Endodermal cell (in vitro differentiated cells): ENCODE measurements at regions not wholly inside any gene's neighbourhood (a gene's known extent, or its start where the extent isn't known, plus 50 kb on each side); places are given as distances from the start of the nearest gene placed in this dataset.
A peak's percentile ranks its signal among the peaks of the same experiment; 100 is the strongest.

Experiments
- DNase-seq: peaks from one replicate; pipeline ENCODE4 v3.0.0-alpha.2; 2017
- H3K27ac ChIP-seq: 2 replicates; pipeline ENCODE4 v1.5.1; 2013; ENCODE audit warnings: mild to moderate bottlenecking, low read depth, low read length, moderate library complexity
- H3K27me3 ChIP-seq: 2 replicates; pipeline ENCODE4 v1.6.1; 2013; ENCODE audit warnings: mild to moderate bottlenecking, low read length, moderate library complexity; ENCODE audit not compliant: insufficient read depth, control insufficient read depth, poor library complexity, severe bottlenecking
- H3K36me3 ChIP-seq: 2 replicates; pipeline ENCODE4 v1.7.0; 2013; ENCODE audit warnings: mild to moderate bottlenecking, low read length, moderate library complexity; ENCODE audit not compliant: control insufficient read depth, insufficient read depth
- H3K4me1 ChIP-seq: one replicate; pipeline ENCODE4 v1.7.0; 2013; ENCODE audit warnings: low read length; ENCODE audit not compliant: control insufficient read depth, insufficient read depth
- H3K4me3 ChIP-seq: 2 replicates; pipeline ENCODE4 v1.5.1; 2013; ENCODE audit warnings: mild to moderate bottlenecking, low read length, moderate library complexity
- H3K9ac ChIP-seq: 2 replicates; pipeline ENCODE4 v1.6.1; 2013; ENCODE audit warnings: mild to moderate bottlenecking, low read length, moderate library complexity; ENCODE audit not compliant: poor library complexity, severe bottlenecking; ENCODE audit errors: extremely low read depth
- H3K9me3 ChIP-seq: 2 replicates; pipeline ENCODE4 v1.6.1; 2013; ENCODE audit warnings: mild to moderate bottlenecking, low read length, moderate library complexity; ENCODE audit not compliant: control insufficient read depth
- H3K27ac Mint-ChIP-seq: 2 replicates; pipeline ENCODE4 v1.8.0; 2020; ENCODE audit warnings: mixed read lengths
- H3K27me3 Mint-ChIP-seq: 2 replicates; pipeline ENCODE4 v1.8.0; 2021; ENCODE audit warnings: mild to moderate bottlenecking, mixed read lengths; ENCODE audit not compliant: insufficient read depth
- H3K36me3 Mint-ChIP-seq: 2 replicates; pipeline ENCODE4 v1.8.0; 2020; ENCODE audit warnings: low read depth, mixed read lengths
- H3K4me1 Mint-ChIP-seq: 2 replicates; pipeline ENCODE4 v1.8.0; 2020; ENCODE audit warnings: mixed read lengths
- H3K4me3 Mint-ChIP-seq: 2 replicates; pipeline ENCODE4 v1.8.0; 2020; ENCODE audit warnings: mild to moderate bottlenecking, moderate library complexity, mixed read lengths
- H3K9me3 Mint-ChIP-seq: 2 replicates; pipeline ENCODE4 v1.8.0; 2020; ENCODE audit warnings: mild to moderate bottlenecking, mixed read lengths
- WGBS, 2 experiments: methylation state at CpG; one replicate each; pipeline versions ENCODE4 v1.1.5 to v1.1.7; 2013; ENCODE audit warnings: missing lambda C conversion rate in 2 of 2, mixed read lengths in 1 of 2; ENCODE audit not compliant: insufficient coverage in 1 of 2, insufficient read length in 1 of 2; 5-methylcytosine and 5-hydroxymethylcytosine counted together
- TF ChIP-seq, protein P1 (sequence below): fragments of 200-600 bp; sonication (generic); conservative IDR thresholded peaks from 2 replicates; pipeline ENCODE4 v1.5.0; 2021; ENCODE audit warnings: antibody characterized with exemption, mild to moderate bottlenecking

DNA sequence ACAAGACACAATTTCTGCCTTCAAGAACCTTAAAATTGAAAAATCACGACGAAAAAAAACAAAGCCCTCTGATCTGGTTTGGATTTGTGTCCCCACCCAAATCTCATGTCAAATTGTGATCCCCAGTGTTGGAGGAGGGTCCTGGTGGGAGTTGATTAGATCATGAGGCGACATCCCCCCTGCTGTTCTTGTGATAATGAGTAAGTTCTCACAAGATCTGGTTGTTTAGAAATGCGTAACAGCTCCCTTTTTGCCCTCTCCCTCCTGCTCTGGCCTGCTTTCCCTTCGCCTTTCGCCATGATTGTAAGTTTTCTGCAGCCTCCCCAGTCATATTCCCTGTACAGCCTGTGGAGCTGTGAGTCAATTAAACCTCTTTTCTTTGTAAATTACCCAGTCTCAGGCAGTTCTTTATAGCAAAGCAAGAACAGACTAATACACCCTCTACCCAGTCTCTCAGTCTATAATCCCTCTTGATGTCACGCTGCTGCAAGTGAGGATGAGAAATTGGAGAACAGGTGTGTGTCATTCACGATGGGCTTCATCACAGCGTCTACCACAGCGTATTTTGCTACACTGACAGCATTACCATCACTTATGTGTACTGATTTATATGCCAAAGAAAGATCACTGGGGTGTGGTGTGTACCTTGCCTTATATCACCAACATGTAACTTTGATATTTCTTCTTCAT lies 330.7 kb downstream of the MTX2 start:
- WGBS, 2 experiments = 81% methylated on average over 7 to 10 of the region's 10 CpGs
- Mint-ChIP-seq H3K27me3 (no peaks in the 10 kb centered on the region), H3K27ac (no peak overlapping the region), H3K36me3 (no peaks in the 10 kb centered on the region), H3K4me1 (peaks cover 8% of the 10 kb centered on the region), H3K9me3 (no peaks in the 10 kb centered on the region), H3K4me3 (no peak overlapping the region)
- DNase-seq = peak; percentile 60
- TF ChIP-seq, protein P1, sequence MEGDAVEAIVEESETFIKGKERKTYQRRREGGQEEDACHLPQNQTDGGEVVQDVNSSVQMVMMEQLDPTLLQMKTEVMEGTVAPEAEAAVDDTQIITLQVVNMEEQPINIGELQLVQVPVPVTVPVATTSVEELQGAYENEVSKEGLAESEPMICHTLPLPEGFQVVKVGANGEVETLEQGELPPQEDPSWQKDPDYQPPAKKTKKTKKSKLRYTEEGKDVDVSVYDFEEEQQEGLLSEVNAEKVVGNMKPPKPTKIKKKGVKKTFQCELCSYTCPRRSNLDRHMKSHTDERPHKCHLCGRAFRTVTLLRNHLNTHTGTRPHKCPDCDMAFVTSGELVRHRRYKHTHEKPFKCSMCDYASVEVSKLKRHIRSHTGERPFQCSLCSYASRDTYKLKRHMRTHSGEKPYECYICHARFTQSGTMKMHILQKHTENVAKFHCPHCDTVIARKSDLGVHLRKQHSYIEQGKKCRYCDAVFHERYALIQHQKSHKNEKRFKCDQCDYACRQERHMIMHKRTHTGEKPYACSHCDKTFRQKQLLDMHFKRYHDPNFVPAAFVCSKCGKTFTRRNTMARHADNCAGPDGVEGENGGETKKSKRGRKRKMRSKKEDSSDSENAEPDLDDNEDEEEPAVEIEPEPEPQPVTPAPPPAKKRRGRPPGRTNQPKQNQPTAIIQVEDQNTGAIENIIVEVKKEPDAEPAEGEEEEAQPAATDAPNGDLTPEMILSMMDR = no peak
- Histone ChIP-seq H3K27me3 (no peaks in the 10 kb centered on the region), H3K9me3 (no peaks in the 10 kb centered on the region), H3K4me3 (no peak overlapping the region), H3K4me1 (no peaks in the 10 kb centered on the region), H3K9ac (no peak overlapping the region), H3K27ac (no peak overlapping the region), H3K36me3 (no peaks in the 10 kb centered on the region)

- peaks cover under 1% of the 10 kb centered on the region for H3K27me3 Mint-ChIP-seq
- H3K27ac Mint-ChIP-seq = no peak overlapping the region
- 87 to 92% methylated on average over 2 of the region's 2 CpGs for WGBS, 2 experiments
- H3K27me3 ChIP-seq = no peaks in the 10 kb centered on the region
- no peaks in the 10 kb centered on the region for H3K36me3 Mint-ChIP-seq
- H3K4me3 ChIP-seq = no peak overlapping the region
- H3K4me1 Mint-ChIP-seq = peaks cover 8% of the 10 kb centered on the region
- no peak overlapping the region for H3K9ac ChIP-seq
- H3K9me3 Mint-ChIP-seq = no peaks in the 10 kb centered on the region
- no peaks in the 10 kb centered on the region for H3K36me3 ChIP-seq
- no peak overlapping the region for H3K27ac ChIP-seq
- DNase-seq = no peak
- H3K4me1 ChIP-seq = no peaks in the 10 kb centered on the region
- H3K4me3 Mint-ChIP-seq = no peak overlapping the region
- TF ChIP-seq, protein P1 = no peak
- H3K9me3 ChIP-seq = no peaks in the 10 kb centered on the region
Measured at GRCh38 chr2:176601066-176601465, 331.8 kb downstream of the MTX2 start.

GRCh38 chr2:176612036-176612435 lies 342.8 kb downstream of the MTX2 start:
- no peaks in the 10 kb centered on the region for H3K4me1 Mint-ChIP-seq
- TF ChIP-seq, protein P1 = no peak

More at GRCh38 chr2:176612036-176612435, 342.8 kb downstream of the MTX2 start:
- H3K27ac ChIP-seq = no peak overlapping the region
- H3K9me3 ChIP-seq = no peaks in the 10 kb centered on the region
- H3K27me3 ChIP-seq = no peaks in the 10 kb centered on the region
- Mint-ChIP-seq H3K27ac (no peak overlapping the region), H3K9me3 (no peaks in the 10 kb centered on the region), H3K4me3 (no peak overlapping the region), H3K27me3 (peaks cover 16% of the 10 kb centered on the region), H3K36me3 (no peaks in the 10 kb centered on the region)
- peaks cover 4% of the 10 kb centered on the region for H3K4me1 ChIP-seq
- no peak overlapping the region for H3K9ac ChIP-seq
- no peaks in the 10 kb centered on the region for H3K36me3 ChIP-seq
- H3K4me3 ChIP-seq = no peak overlapping the region
- 100% methylated on average over 1 to 2 of the region's 4 CpGs for WGBS, 2 experiments
- DNase-seq = no peak
